Effector CD8-positive, alpha-beta T cell (primary cell): ENCODE measurements at regions not wholly inside any gene's neighbourhood (a gene's known extent, or its start where the extent isn't known, plus 50 kb on each side); places are given as distances from the start of the nearest gene placed in this dataset.

Experiments used
- DNase-seq: peaks from one replicate; lab custom pipeline; 2025; lab: John Stamatoyannopoulos, UW

DNA sequence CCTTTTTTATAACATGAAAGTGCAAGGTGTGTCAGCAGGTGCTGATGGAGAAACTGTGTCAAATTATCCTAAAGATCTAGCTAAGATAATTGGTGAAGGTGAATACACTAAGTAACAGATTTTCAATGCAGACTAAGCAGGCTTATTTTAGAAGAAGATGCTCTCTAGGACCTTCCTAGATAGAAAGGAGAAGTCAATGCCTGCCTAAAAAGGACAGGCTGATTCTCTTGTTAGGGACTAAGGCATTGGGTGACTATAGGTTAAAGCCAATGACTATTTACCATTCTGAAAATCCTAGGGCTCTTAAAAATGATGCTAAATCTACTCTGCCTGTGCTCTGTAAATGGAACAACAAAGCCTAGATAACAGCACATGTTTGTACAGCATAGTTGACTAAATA, 1682.4 kb downstream of the MAT2B start:
- no peak for DNase-seq

DNA sequence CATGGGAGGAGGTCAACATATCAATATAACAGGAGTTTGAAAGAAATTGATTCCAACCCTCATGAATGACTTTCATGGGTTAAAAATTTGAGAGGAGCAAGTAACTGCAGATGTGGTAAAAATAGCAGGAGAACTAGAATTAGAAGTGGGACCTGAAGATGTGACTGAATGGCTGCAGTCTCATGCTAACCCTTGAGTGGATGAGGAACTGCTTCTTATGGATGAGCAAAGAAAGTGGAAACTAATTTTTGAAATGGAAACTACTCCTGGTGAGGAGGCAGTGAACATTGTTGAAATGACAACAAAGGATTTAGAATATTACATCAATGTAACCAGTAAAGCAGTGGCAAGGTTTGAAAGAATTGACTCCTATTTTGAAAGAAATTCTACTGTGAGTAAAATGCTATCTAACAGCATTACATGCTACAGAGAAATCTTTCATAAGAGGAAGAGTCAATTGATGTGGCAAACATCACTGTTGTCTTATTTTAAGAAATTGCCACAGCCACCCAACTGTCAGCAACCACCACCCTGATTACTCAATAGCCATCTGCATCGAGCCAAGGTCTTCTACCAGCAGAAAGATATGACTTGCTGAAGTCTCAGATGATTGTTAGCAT, 1683.2 kb downstream of the MAT2B start:
- no peak for DNase-seq

DNA sequence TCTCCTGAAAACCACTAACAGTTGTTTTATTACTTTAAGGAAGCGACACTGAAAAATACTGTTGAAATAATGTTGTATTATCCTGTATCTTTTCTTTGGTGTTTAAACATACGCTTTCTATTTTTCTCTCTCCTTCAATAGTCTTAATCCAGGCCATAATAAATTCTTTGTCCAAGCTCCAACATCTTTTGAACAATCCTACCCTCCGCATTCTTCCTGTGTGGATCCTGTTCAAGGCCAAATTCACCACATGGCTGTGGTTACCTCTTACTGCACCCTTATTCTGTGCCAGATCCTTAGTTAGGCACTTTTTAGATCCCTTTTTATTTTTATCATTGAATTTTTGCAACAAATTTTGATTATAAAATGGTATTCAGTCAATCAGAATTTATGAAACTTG, 1691.5 kb downstream of the MAT2B start:
- DNase-seq, result no peak

DNA sequence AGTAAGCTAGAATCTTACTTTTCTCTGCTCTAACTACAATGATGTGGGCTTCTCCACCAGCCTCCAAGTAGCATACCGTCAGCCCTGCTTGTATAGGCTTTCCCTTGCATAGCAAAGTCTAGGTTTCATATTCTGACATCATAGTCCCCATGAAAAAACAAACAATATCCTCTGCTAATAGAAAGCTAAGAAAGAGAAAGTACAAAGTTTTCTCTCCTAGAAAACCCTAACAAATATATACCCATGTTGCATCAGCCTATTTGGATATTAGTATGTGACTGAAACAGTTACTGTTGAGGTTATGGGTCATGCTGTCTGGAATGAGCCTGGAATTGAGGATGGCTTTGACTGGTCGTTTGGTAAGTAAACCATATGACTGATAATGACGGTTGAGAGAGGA, 1696.0 kb downstream of the MAT2B start:
- no peak for DNase-seq

DNA sequence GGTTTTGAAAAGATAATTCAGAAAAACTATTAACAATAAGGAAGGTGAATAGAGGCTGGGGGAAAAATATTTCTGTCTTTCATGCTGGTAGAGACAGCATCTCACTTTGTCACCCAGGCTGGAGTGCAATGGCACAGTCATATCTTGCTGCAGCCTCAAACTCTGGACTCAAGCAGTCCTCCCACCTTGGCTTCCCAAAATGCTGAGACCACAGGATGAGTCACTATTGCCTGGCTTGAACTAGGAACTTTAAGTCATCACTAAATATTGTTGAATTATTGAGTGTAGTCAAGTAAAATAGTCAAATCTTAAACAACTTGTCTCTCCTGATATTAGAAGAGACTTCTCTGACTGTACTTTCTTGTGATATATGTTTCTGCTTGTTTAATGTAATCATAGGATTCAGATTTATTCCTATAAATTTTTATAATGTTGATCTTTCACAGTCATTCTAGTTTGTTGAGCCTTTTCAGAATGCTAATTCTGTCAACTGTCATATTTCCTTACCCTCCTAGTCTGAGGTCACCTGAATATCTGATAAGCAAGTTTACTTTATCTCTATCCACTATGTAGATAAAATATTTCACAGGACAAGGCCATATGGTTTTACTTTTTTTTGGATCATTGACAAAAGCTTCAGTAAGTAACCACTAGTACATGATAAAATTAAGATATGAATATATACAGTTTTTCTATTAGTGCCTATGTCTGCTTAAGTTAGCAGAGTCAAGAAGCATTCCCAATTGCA, 1696.5 kb downstream of the MAT2B start:
- DNase-seq, result no peak

DNA sequence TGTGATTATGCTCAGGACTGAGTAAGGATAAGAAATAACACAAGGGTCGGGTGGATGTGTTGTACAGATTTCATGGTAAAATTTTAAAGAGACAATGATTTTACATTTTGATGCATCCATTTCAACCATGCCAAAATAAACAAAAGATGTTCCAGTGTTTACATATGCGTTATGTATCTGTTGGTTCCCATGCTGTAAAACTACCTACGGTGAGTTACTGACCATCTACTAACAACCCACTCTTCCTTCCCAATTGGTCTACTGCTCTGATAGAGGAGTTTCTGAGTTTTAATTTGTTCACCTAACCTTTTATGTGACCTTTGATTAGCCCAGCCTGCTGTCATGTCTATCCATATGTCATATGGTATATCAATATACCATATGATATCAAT, 1697.1 kb downstream of the MAT2B start:
- no peak for DNase-seq

DNA sequence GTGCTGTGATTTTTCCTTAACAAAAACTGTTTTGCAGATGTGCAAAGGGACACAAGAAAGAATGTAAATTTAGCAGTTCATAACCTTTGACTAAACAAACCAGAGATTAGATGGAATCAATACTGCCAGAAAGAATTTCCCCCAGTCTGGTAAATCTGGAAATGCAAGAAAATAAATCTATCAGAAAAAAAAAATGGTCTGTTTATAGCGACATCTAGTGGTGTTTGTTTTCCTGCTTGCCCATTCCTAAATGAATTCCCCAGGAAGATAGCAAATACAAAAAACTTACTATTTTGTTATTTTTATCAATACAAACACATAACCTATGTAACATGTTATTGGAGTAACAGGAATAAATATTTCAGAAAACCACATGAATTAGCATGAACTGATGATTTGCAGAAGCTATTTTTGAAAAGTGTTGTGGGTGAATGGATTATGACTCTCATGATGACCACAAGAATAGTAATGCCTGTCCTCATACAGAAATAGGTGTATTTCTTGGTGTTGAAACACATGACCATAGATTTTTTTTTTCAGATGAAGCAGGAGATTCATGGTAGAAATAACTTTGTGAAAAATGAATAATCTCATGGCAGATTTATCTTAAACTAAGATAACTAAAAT, 1703.8 kb downstream of the MAT2B start:
- no peak for DNase-seq

DNA sequence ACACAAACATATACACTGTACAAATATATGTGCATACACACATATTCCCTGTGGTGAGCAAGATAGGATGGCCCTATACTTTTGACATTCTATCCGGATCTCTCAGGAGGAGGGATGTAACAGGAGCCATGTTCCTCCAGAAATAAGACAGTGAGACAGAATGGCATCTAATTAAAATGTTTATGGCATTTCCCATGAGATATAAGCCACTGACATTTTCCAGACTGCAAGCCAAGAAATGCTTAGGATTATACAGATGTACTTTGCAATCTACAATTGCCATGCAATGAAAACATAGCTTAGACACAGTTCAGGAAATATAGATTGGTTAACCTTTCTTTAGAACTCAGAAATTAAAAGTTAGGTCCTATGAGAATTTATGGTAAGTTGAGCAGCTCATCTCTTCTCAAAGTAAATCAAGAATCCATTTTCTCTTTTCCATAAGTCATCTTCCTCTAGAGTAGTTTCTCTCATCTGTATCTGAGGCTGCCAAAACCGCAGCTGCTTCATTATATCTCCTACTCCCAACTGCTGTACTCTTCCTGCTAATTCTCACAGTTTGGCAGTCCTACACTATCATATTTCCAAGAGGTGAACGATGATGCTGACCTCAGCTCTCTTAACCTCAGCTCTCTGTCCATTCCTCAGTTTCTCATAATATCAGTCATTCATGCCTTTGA, 1719.1 kb downstream of the MAT2B start:
- no peak for DNase-seq

DNA sequence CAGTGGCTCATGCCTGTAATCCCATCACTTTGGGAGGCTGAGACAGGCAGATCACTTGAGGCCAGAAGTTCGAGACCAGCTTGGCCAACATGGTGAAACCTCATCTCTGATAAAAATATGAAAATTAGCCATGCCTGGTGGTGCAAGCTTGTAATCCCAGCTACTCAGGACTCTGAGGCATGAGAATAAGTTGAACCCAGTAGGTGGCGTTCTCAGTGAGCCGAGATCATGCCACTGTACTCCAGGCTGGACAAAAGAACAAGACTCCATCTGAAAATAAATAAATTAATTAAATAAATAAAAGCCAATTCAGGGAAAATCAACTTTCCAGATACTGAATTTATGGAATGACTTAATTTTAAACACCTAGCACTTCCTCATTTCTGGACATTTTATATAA, 1722.1 kb downstream of the MAT2B start:
- no peak for DNase-seq

DNA sequence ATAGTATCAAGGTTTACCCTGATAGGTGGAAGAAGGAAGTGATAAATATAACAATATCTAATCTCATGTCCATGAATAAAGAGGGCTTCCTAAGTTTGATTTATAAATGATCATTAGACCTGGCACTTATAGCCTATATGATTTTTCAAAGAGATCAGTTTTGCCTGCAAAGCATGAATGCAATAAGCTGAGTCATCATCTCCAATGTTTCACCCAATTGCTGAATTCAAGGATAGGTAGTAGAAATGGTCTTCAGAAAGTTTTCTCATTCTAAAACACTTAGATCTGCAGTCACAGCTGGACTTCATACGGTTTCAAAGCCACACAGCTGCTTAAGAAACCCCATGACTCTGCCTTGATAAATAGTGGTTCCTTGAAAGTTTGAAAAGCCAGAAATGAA, 1722.8 kb downstream of the MAT2B start:
- no peak for DNase-seq

DNA sequence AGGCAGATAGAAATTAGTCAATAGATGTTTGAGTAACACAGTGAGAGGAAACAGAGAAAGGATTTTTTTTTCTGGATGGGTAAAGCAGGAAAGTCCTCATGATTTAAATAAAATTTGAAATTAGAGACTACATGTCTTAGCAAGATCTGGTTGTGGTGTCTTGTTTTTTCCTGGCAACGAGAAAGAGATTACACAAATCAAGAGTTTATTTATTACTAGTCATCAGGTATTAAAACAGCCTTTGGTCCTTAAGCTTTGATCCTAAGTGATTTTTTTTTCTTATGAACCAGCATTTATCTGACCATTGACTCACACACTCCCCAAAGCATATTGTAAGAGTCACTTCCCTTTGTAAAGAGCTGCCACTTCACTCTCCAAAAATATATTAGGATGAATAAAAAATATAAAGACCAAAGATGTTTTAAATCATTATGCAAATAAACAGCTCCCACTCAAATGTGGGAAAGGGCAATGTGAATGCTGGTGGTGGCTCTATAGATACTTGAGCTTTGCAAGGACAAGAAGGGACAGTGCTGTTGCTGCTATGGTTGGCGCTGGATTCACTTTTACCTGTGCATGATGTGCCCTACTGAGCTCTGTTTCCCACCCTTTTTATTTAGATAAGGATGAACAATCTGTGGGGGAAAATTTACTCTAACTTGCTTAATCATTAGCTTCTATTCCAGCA, 1726.5 kb downstream of the MAT2B start:
- DNase-seq, result no peak

DNA sequence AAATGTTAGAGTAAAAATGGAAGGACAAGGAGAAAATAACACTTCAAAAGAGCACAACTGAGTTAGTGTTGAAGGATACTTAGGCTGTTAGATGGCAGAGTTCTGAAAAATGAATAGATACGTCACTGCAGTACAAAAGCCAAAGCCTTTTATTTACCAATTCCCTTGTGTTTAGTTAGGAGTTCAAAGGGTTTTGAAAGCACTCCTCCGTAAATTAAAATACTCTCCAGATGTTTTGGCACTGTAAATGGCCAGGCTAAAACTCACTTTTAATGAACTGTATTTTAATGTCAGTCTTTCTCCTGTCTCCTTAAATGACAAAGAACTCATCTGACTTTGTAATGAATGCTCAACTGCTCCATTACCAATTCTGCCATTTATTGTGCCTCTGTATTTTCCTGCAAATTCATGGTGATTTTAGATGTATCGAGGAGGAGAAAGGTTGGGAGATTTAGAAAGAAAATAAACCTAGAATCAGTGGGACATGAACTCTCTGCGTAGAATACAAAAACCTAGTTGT, 1727.2 kb downstream of the MAT2B start:
- DNase-seq, result no peak

DNA sequence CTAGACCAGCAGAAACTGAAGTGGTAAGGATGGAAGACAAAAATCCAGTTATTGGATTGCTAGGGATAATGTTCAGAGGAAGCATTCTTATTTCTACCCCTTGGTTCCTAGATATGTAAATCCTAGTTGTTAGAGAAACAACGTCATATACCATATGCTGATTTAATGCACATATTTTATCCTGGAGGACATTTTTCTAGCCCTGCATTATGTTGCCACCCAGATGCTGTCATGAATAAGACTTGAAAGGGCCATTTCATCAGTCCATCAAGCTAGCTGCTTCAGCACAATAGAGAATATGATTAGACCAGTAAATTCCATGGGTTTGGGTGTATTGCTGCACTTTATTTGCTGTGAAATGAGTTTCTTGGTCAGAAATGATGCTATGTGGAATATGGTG, 1736.4 kb downstream of the MAT2B start:
- DNase-seq, result no peak

DNA sequence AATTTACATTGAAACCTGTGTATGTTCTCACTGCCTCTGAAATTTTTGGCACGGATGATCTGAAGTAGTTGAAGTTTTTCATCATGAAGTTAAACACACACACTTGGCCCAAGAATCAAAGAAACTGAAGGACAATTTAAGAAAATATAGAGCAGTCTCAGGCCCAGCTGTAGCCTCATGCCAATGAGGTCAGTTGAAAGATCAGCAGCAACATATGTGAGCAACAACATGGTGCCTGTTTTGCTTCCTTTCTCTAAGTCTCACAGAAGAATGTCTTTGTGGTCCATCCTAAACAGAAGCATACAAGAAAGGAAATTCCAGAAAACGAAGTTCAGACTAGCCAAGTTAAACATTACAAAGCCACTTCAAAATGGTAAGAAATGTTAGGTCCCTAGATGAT, 1737.2 kb downstream of the MAT2B start:
- DNase-seq, result no peak

DNA sequence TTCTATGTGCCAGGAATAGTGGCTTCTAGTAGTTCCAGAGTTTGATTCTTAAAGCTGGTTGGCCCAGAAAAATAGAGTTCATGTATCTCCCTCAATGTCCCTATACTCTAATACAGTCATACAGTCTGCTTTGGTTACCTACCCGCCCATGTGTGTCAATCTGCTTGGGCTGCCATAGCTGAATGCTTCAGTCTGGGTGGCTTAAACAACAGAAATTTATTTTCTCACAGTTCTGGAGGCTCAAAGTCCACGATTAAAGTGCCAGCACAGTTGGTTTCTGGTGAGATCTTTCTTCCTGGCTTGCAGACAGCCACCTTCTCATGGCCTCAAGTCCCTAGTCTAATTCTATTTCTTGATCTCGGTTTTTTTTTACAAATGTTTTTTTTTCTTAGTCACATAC, 1739.0 kb downstream of the MAT2B start:
- no peak for DNase-seq

DNA sequence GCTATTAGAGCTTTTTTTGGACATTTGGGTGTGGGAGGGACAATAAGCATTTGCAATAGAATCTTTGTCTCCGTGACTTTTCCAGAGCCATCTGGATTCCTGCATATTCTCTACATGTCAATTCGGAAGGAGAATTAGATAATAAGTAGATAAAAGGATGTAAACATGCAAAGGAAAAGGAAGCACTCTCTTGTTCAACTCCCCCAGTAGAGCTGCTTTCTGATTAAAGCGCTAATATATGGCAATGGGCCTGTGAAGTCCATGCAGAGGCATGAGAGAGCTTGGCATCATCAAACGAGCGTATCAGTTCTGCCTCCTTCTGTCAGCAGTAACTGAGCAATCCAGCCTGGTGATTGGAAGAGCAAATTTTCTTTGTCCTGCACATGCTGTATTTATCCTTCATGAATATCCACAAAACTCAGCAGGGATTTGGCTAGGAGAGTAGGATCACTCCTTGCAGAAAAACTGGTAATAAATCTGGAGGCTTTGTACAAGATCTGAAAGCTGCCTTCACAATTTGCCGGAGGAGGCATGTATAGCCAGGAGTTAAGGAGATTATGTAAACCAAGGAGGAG, 1752.9 kb downstream of the MAT2B start:
- DNase-seq, result no peak

DNA sequence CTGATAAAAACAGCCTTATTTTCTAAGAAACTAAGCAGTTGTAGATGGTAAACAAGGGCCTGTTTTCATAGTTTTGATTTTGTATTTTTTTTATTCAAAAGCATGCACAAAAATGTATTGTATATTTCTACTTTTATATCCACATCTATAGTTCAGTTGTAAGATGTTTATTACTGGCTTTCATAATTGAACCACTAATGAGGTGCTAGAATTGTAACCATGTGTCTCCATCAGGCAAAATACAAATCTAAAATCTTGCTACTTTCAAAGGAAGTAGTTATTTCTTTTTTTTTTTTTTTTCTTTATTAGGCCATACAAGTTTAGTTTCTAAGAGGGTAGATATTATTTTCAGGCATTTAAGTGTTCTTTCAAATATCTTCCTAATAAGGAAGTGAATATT, 1755.0 kb downstream of the MAT2B start:
- no peak for DNase-seq

DNA sequence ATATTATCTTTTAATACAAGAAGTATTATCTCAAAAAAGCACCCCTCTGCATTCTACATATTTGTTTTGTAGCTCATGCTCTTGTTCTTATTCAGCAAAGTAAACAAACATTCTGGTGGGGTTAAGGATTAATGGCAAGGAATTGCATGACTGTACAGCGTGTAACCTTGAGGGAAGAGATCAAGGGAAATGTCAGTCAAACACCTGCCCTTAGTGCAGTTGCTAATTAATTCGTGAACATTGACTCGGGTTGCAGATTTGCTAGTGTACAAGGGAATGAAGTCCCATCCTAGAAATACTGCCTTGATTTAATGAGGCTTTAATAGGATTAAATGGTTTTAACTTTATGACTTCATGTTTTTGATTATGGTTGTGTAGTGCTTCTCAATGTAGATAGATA, 1758.1 kb downstream of the MAT2B start:
- no peak for DNase-seq

DNA sequence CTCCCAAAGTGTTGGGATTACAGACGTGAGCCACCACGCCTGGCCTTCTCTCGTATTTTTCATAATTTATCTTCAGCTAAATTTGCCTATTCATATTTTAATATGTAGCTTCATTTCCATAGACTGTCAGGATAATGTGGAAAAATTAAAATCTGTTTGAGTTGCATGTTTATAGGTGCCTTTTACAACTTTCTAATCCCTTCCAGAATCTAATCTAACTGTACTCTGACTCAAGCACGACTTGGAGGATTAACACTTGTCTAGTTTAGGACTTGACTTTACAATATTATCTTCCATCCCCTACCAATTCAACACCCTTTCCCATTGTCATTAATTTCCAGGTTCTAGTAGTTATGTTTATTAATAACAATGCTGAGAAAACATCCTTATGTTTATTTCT, 1761.5 kb downstream of the MAT2B start:
- no peak for DNase-seq

DNA sequence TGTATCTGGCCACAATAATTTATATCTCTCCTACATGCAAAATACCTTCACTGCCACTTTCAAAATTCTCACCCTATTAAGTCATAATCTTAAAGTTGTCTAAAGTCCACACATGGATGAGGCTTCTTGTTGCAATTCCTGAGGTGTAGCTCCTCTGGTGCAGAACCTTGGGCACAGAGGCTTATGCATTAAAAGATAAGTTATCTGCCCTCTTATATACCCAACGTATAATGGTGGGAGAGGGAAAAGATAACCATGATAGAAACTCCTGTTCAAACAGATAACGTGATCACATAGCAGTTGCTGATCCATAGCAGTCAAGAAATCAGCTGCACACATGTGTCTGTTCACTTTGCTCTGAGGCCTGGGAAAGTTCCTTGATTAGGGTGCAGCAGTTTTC, 1767.0 kb downstream of the MAT2B start:
- no peak for DNase-seq

DNA sequence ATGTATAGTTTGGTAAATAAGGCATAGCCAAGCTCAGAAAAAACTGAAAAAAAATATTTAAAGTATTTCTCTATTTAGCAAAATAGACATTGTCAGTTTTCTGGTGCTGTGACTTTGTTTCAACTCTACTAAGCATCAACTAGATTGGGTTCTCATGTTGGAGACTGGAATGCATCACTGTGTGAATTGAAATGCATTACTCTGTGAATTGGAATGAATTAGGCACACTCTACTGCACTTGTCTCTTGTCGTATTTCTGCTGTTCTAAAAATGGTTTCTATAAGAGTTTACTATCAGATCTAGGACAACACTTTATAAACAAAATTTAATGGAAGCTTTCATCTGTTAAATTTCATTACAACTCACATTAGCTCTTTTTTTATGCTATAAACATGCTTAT, 1772.2 kb downstream of the MAT2B start:
- DNase-seq, result no peak

DNA sequence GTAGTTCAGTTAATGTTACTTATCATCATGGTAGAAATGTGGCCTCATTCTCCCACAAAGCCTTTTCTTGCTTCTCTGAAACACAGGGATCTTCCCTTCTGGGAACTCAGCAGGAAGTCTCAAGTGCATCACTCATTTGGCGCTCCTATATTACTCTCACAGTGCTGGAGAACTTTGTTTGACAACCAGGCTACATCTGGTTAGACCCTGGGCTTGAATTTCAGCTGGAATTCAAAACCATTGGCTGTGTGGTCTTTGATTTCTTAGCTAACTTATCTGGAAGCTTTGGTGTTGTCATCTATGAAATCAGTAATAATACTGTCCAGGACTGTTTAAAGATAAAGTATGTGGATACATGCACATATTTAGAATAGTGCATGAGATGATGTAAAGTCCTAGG, 1777.1 kb downstream of the MAT2B start:
- no peak for DNase-seq
